Left ventricle myocardium inferior (tissue), 1 donor: ENCODE measurements at regions not wholly inside any gene's neighbourhood (a gene's known extent, or its start where the extent isn't known, plus 50 kb on each side); places are given as distances from the start of the nearest gene placed in this dataset.

Experiments
- DNase-seq: peaks from one replicate; pipeline ENCODE4 v3.0.0-alpha.2; 2020
- H3K27ac ChIP-seq: fragments of 200-600 bp; replicated peaks from 2 replicates; pipeline ENCODE4 v1.8.0; 2021
- H3K27me3 ChIP-seq: fragments of 200-600 bp; 2 replicates; pipeline ENCODE4 v1.8.0; 2021; ENCODE audit warnings: low read depth
- H3K36me3 ChIP-seq: fragments of 200-600 bp; 2 replicates; pipeline ENCODE4 v1.8.0; 2021
- H3K4me1 ChIP-seq: fragments of 200-600 bp; 2 replicates; pipeline ENCODE4 v1.8.0; 2021
- H3K4me3 ChIP-seq: fragments of 200-600 bp; 2 replicates; pipeline ENCODE4 v1.8.0; 2021; ENCODE audit warnings: mild to moderate bottlenecking, moderate library complexity
- H3K9me3 ChIP-seq: fragments of 200-600 bp; replicated peaks from 2 replicates; pipeline ENCODE4 v1.8.0; 2021
- CTCF ChIP-seq: fragments of 200-600 bp; IDR thresholded peaks from 2 replicates; pipeline ENCODE4 v1.8.0; 2021; ENCODE audit warnings: antibody characterized with exemption, mild to moderate bottlenecking, borderline replicate concordance
- intact Hi-C: fragments of 100-400 bp; cut with micrococcal nuclease; formaldehyde crosslinking; loops from one replicate; pipeline ENCODE4 v1.11.0; 2022
- donor health status: DM: no; HTN: yes; CAD: no; lungs with severe emphysema.

- no peak overlapping the region for H3K27ac ChIP-seq
- intact Hi-C loops, result no loop called here
- TF ChIP-seq CTCF, result no peak
- H3K36me3 ChIP-seq, result no peaks in the 10 kb centered on the region
- H3K4me3 ChIP-seq, result no peak overlapping the region
- H3K9me3 ChIP-seq, result peaks cover 4% of the 10 kb centered on the region
- no peaks in the 10 kb centered on the region for H3K27me3 ChIP-seq
- H3K4me1 ChIP-seq, result no peaks in the 10 kb centered on the region
- DNase-seq, result no peak
Measured at GRCh38 chr3:150333477-150333876, 74.6 kb upstream of the TSC22D2 start.

GRCh38 chr3:150331978-150332568 is 76.0 kb upstream of the TSC22D2 start:
- Histone ChIP-seq H3K4me1 (no peaks in the 10 kb centered on the region), H3K4me3 (no peak overlapping the region), H3K9me3 (no peaks in the 10 kb centered on the region), H3K27ac (no peak overlapping the region), H3K36me3 (no peaks in the 10 kb centered on the region), H3K27me3 (no peaks in the 10 kb centered on the region)
- intact Hi-C loops, result no loop called here
- no peak for TF ChIP-seq CTCF
- no peak for DNase-seq

- no peak for TF ChIP-seq CTCF
- Histone ChIP-seq H3K4me1 (no peaks in the 10 kb centered on the region), H3K4me3 (no peak overlapping the region), H3K27ac (no peak overlapping the region), H3K36me3 (no peaks in the 10 kb centered on the region), H3K27me3 (no peaks in the 10 kb centered on the region), H3K9me3 (no peaks in the 10 kb centered on the region)
- intact Hi-C loops, result no loop called here
- no peak for DNase-seq
Measured at GRCh38 chr3:150330872-150331271, 77.2 kb upstream of the TSC22D2 start.

- H3K27ac ChIP-seq, result no peak overlapping the region
- H3K4me3 ChIP-seq, result no peak overlapping the region
- DNase-seq, result no peak
- H3K4me1 ChIP-seq, result peaks cover 1% of the 10 kb centered on the region
- no peak for TF ChIP-seq CTCF
- H3K27me3 ChIP-seq, result no peaks in the 10 kb centered on the region
- intact Hi-C loops, result no loop called here
- no peaks in the 10 kb centered on the region for H3K9me3 ChIP-seq
- H3K36me3 ChIP-seq, result no peaks in the 10 kb centered on the region
Measured at GRCh38 chr3:150330174-150330573, 77.9 kb upstream of the TSC22D2 start.

GRCh38 chr3:150329408-150329807 is 78.7 kb upstream of the TSC22D2 start:
- Histone ChIP-seq H3K27ac (no peak overlapping the region), H3K9me3 (no peaks in the 10 kb centered on the region), H3K4me3 (no peak overlapping the region), H3K4me1 (peaks cover 9% of the 10 kb centered on the region), H3K36me3 (no peaks in the 10 kb centered on the region), H3K27me3 (no peaks in the 10 kb centered on the region)
- TF ChIP-seq CTCF, result no peak
- no peak for DNase-seq
- intact Hi-C loops, result no loop called here
